ENCODE measurements at regions not wholly inside any gene's neighbourhood (a gene's known extent, or its start where the extent isn't known, plus 50 kb on each side); places are given as distances from the start of the nearest gene placed in this dataset.

DNA sequence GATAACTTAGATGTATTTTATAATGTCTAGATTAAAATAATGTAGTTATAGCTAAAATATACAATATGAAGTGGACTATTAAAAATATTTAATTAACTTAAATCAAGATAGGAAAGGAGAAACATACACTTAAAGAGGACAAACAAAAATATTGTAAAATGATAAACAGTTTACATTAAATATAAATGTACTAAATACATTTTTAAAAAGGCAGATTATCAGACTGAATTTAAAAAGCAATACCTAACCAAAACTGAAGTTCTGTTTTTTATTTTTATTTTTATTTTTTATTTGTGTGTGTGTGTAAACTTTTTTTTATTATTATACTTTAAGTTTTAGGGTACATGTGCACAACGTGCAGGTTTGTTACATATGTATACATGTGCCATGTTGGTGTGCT, 811.6 kb upstream of the INTU start:
- DNase-seq (ENCODE audit: low read depth) = no peak
- in situ Hi-C loops (cut with HindIII; ENCODE audit: low pct_unique_long_range_greater_than_20kb, low sequenced_read_pairs) = no loop called here

DNA sequence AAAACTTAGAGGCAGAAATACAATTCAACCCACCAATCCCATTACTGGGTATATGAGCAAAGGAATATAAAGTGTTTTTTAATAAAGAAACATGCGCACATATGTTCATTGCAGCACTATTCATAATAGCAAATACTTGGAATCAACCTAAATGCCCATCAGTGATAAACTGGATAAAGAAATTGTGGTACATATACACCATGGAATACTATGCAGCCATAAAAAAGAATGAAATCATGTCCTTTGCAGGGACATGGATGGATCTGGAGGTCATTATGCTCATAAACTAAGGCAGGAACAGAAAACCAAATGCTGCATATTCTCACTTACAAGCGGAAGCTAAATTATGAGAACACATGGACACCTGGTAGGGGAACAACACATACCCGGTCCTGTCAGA, 807.7 kb upstream of the INTU start:
- in situ Hi-C loops (cut with HindIII; ENCODE audit: low pct_unique_long_range_greater_than_20kb, low sequenced_read_pairs) = no loop called here
- DNase-seq (ENCODE audit: low read depth) = no peak

DNA sequence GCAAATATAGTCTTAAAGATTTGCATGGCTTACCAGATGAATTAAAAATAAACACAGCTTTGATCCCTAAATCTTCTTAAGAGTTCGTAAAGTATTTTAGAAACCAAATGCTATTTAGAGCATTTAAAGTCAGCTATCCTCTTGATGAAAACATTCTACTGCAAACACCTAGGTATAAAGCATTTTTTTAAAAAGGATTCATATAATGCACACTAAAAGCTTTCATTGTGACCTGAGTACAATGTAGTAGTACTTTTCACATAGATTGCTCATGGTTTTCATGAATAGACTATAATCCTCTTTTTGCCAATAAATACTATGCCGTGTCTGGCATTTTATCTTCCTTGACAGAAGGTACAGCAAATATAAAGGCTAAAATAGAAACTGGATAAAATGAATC, 805.1 kb upstream of the INTU start:
- in situ Hi-C loops (cut with HindIII; ENCODE audit: low pct_unique_long_range_greater_than_20kb, low sequenced_read_pairs) = no loop called here
- no peak for DNase-seq (ENCODE audit: low read depth)

DNA sequence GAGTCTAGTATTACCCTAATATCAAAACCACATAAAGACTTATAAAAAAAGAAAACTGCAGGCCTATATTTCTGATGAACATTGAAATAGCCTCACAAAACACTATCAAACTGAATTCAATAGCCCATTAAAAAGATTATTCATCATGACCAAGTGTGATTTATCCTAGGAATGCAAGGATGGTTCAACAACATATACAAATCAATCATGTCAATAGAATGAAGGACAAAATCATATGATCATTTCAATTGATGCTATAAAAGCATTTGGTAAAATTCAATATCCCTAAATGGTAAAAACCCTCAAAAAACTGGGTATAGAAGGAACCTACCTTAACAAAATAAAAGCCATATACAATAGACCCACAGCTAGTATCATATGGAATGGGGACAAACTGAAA, 797.9 kb upstream of the INTU start:
- in situ Hi-C loops (cut with HindIII; ENCODE audit: low pct_unique_long_range_greater_than_20kb, low sequenced_read_pairs) = no loop called here

DNA sequence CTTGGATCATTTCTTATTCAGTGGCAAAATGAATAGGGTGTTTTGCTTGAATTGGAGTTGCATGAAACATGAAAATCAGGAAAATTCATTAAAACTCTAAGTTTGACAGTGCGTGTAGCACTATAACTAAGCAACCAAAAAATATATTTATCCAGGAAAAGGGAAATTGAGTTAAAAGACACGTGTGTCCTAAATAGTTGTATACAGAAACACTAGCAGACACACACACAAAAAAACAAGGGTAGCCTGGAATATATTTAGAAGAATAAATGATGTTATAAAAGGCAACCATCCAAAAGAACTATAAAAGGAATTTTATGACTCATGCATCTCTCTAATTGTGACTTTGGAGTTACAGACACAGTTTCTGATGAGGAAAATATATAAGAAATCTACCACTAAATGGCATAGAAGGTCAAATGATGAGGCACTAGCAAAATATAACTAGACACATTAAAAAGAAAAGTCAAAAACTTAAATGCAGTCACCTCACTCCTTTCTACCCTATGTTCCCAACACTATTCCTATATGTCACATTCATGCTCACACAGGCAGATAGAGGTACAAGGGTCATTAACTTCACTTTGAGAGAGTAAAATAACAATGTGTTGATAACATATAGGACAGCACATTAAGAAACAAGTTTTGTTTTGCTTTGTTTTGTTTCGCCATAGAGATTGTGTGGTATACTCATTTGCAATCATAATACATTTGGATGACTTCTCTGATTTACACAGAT, 793.6 kb upstream of the INTU start:
- peak; percentile 47 for DNase-seq (ENCODE audit: low read depth)
- in situ Hi-C loops (cut with HindIII; ENCODE audit: low pct_unique_long_range_greater_than_20kb, low sequenced_read_pairs) = no loop called here

More for the DNA sequence above, 797.9 kb upstream of the INTU start:
- DNase-seq (ENCODE audit: low read depth) = no peak

DNA sequence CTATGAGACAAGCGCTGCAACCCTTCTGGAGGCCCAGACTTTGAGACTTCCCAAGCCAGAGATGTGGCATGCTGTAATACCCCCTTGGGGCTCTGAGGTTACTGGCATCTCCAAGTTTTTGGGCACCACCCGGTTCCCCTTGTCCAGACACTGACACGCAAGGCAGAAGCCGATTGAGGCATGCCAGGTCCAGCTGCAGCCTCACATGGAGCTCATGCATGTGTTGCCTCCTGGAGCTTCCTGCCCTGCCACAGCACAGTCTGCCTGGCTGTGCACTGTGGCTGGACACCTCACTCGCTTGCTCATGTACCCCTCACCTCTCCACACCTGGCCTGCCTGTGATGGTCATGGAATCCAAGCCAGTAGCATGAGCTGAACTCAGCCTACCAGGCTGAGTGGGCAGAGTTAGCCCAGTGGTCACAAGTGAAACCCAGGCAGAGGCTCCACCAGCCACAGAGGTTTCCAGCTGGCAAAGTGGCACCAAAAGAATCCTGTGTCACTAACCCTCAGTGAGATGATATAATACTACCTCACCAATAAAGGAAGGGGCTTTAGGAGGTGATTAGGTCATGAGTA, 789.2 kb upstream of the INTU start:
- in situ Hi-C loops (cut with HindIII; ENCODE audit: low pct_unique_long_range_greater_than_20kb, low sequenced_read_pairs) = no loop called here
- DNase-seq (ENCODE audit: low read depth) = no peak

DNA sequence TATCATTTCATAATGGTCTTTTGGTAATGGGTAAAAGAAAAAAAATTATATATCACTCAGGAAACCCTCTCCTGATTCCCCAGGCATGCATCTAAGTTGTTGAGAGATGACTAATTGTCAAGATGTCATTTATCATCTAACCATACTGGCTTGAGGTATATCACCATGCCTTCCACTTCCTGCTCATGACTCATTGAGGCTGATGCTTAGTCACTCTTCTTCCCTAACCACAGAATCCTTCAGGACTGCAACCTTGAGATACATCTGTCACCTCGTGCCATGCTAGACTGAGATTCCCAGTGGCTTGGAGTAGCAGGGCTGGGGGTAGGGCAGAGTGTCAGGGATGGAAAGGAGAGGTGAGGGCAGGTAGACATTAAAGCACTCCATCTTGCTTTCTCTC, 782.5 kb upstream of the INTU start:
- DNase-seq (ENCODE audit: low read depth) = peak; percentile 92
- in situ Hi-C loops (cut with HindIII; ENCODE audit: low pct_unique_long_range_greater_than_20kb, low sequenced_read_pairs) = no loop called here

DNA sequence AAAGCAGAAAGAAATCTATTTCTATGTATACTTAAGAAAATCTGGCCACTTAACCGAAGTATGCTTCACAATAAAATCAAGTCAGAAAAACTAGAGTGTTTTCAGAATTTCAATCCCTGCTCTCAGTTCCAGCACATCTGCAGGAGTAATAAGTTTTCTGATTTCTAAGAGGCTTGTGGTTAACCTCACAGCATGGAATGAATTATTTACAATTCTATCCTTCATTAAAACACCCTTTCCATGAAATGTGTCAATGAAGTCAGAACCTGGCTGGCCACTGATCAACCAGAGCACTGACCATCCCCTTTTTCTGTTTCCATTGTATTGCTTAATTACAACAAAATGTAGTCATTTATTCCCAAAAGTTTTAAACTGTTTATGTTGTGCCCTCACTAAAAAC, 781.4 kb upstream of the INTU start:
- peak; percentile 42 for DNase-seq (ENCODE audit: low read depth)
- in situ Hi-C loops (cut with HindIII; ENCODE audit: low pct_unique_long_range_greater_than_20kb, low sequenced_read_pairs) = no loop called here

DNA sequence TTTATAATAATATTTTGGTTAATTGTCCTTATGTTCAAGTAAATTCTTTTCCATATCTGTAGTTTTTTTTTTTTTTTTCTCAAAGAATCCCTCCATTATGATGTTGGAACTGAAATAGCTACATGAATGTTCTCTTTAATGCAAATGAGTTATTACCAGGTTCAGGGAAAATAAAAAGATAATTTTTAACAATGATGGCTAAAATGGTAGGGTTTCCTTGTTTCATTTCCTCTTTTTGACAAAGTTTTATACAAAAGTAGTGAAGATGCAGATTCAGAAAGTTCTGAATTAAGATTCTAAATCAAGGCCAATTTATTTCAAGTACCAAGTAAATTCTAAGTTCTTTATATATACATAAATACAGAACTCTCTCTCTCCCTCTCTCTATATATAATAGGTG, 779.0 kb upstream of the INTU start:
- in situ Hi-C loops (cut with HindIII; ENCODE audit: low pct_unique_long_range_greater_than_20kb, low sequenced_read_pairs) = no loop called here
- DNase-seq (ENCODE audit: low read depth) = no peak

DNA sequence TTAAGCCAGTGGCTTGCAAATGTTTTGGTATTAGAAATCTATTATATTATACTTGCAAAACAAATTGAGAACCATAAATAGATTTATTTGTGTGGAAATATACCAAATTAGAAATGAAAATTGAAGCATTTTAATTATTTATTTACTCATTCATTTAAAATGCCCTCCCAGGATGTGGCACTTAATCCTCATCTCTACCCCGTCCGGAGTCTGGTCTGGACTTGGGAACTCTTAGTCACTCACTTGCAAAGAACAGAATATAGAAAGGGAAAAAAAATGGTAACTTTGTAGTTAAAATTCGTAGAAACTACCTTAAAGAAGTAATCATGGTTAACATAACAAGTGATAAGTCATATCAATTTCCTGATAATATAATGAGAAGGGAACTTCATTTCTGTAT, 775.9 kb upstream of the INTU start:
- DNase-seq (ENCODE audit: low read depth) = no peak
- in situ Hi-C loops (cut with HindIII; ENCODE audit: low pct_unique_long_range_greater_than_20kb, low sequenced_read_pairs) = no loop called here

DNA sequence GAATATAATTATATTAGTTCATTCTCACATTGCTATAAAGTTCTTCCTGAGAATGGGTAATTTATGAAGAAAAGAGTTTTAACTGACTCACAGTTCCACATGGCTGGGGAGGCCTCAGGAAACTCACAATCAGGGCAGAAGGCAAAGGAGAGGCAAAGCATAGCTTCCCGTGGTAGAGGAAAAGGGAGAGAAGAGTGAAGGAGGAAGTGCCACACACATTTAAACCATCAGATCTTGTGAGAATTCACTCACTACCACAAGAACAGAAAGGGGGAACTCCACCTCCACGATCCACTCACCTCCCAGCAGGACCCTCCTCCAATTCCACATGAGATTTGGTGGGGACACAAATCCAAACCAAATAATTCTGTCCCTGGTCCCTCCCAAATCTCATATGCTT, 773.4 kb upstream of the INTU start:
- in situ Hi-C loops (cut with HindIII; ENCODE audit: low pct_unique_long_range_greater_than_20kb, low sequenced_read_pairs) = no loop called here
- no peak for DNase-seq (ENCODE audit: low read depth)

DNA sequence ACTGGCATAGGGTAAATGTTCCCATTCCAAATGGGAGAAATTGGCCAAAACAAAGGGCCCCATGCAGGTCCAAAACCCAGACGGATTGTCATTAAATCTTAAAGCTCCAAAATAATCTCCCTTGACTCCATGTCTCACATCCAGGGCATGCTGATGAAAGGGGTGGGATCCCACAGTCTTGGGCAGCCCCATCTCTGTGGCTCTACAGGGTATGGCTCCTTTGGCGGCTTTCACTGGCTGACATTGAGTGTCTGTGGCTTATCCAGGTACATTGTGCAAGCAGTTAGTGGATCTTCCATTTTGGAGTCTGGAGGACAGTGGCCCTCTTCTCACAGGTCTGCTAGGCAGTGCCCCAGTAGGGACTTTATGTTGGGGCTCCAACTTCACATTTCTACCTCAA, 772.9 kb upstream of the INTU start:
- no peak for DNase-seq (ENCODE audit: low read depth)
- in situ Hi-C loops (cut with HindIII; ENCODE audit: low pct_unique_long_range_greater_than_20kb, low sequenced_read_pairs) = no loop called here

DNA sequence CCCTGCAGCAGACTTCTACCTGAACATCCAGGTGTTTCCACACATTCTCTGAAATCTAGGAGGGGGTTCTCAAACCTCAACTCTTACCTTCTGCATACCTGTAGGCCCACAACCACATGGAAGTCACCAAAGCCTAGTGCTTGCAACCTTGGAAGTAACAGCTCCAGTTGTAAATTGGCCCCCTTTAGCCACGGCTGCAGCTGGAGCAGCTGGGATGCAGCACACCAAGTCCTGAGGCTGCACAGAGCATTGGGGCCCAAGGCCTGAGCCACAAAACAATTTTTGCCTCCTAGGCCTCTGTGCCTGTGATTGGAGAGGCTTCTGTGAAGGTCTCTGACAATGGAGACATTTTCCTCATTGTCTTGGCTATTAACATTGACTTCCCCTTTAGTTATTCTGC, 772.4 kb upstream of the INTU start:
- DNase-seq (ENCODE audit: low read depth) = no peak
- in situ Hi-C loops (cut with HindIII; ENCODE audit: low pct_unique_long_range_greater_than_20kb, low sequenced_read_pairs) = no loop called here

DNA sequence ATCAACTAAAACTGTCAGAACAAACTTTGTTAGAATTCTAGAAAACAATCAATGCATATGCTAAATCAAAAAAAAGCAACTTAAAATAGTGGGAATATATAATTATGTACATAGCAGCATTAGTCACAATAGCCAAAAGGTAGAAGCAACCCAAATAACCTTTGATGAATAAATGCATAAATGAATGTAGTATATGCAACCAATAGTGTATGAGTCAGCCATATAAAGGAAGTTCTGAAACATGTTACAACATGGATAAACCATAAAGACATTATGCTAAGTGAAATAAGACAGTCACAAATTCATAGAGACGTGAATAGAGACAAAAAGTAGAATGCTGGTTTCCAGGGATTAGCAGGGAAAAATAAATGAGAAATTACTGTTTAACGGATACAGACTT, 762.8 kb upstream of the INTU start:
- DNase-seq (ENCODE audit: low read depth) = no peak
- in situ Hi-C loops (cut with HindIII; ENCODE audit: low pct_unique_long_range_greater_than_20kb, low sequenced_read_pairs) = no loop called here

DNA sequence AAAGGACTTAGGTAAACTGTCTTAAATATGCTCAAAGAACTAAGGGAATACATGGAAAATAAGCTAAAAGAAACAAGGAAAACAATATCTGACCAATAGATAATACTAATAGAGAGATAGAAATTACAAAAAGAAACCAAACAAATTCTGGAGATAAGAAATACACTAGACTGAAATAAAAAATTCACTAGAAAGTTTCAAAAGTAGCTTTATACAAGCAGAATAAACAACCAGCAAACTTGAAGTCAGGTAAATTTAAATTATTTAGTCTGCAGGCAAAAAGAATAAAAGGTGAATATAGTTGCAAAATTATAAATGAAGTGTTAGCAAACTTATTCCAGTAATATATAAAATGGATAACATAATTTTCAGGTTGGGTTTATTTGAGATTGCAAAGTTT, 760.9 kb upstream of the INTU start:
- in situ Hi-C loops (cut with HindIII; ENCODE audit: low pct_unique_long_range_greater_than_20kb, low sequenced_read_pairs) = no loop called here
- no peak for DNase-seq (ENCODE audit: low read depth)

DNA sequence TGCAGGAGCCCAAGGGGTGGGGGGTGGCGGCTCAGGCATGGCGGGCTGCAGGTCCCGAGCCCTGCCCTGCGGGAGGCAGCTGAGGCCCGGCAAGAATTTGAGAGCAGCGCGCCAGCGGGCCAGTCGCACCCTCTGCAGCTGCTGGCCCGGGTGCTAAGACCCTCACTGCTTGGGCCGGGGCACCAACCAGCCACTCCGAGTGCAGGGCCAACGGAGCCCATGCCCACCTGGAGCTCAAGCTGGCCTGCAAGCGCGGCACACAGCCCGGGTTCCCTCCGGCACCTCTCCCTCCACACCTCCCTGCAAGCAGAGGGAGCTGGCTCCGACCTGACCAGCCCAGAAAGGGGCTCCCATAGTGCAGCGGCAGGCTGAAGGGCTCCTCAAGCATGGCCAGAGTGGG, 758.2 kb upstream of the INTU start:
- no peak for DNase-seq (ENCODE audit: low read depth)
- in situ Hi-C loops (cut with HindIII; ENCODE audit: low pct_unique_long_range_greater_than_20kb, low sequenced_read_pairs) = no loop called here

DNA sequence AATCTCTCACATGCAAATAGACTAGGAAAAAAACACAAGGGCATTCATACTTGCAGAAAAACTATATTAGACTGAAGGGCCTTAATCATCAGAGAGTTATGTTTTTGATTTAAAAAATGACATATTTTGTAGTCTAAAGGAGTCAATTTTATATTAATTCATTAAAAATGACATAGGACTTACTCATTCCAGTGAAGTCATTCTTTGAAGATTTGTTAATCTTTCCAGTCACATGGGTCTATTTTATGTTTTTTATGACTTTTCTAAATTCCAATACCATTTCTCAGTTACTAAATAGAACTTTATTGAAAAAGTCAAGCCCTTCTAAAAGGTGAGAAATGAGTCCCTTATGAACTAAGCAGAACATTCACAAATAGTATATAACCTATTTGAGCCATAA, 743.8 kb upstream of the INTU start:
- no peak for DNase-seq (ENCODE audit: low read depth)
- in situ Hi-C loops (cut with HindIII; ENCODE audit: low pct_unique_long_range_greater_than_20kb, low sequenced_read_pairs) = no loop called here

DNA sequence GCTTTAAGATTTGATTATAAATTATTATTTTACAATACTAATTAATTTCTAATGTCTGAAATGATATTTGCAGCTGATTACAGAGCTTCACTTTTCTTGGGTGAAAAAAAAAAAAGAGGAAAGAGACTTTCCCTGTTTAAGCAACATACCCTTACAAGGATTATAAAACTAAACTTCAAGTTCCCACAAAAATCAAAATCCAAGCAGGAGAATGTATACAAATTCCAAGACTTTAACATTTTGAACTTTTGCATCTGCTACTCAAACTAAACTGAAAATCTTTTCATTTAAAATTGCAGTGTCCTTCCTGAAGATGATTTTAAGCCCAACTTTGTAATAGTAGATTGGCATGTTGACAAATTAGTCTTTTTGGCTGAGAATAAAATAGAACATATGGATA, 742.4 kb upstream of the INTU start:
- in situ Hi-C loops (cut with HindIII; ENCODE audit: low pct_unique_long_range_greater_than_20kb, low sequenced_read_pairs) = no loop called here
- DNase-seq (ENCODE audit: low read depth) = no peak

DNA sequence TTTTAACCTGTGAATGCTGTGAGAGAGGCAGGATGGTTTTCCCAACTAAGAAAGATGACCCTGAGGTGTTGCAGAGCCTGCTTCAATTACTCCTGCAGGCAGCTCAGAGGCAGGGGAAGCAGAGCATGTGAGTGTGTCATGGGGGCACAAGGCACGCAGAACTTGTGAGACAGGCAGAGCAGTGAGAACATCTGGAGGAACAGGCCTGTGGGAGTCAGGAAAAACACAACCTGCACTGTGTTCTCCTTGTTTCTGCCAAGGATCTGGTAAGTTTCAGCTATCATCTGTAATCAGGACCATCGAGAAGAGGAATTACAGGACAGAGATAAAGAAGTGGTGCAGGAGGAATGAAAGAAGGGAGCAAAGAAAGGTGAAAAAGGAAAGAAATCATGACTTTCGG, 741.8 kb upstream of the INTU start:
- DNase-seq (ENCODE audit: low read depth) = no peak
- in situ Hi-C loops (cut with HindIII; ENCODE audit: low pct_unique_long_range_greater_than_20kb, low sequenced_read_pairs) = no loop called here

DNA sequence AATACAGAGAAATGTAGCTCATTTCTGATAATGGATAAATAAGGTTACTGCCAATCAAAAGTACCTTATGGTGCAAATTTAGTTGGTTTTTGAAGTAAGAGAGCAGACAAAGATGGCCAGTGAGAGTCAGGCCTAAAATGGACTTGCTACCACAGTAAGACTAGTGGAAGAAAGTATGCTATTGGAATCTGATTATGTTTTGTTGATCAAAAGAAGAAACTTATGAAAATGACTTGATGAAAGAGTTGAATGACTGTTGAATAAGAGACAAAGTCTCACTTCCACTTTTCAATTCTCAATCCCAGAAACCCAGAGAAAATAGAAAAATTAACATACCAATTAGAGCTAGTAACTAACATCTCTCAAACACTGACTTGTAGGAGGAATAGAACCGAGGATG, 737.8 kb upstream of the INTU start:
- in situ Hi-C loops (cut with HindIII; ENCODE audit: low pct_unique_long_range_greater_than_20kb, low sequenced_read_pairs) = no loop called here

More for the DNA sequence above, 737.8 kb upstream of the INTU start:
- DNase-seq (ENCODE audit: low read depth) = no peak

Data from Caki2 (cell line).